ENCODE measurements at regions not wholly inside any gene's neighbourhood (a gene's known extent, or its start where the extent isn't known, plus 50 kb on each side); places are given as distances from the start of the nearest gene placed in this dataset.

- no peak for DNase-seq
These were observed 240.9 kb downstream of the MYCN start for GRCh38 chr2:16181062-16181740.

- no peak for DNase-seq
These were observed 240.3 kb downstream of the MYCN start for GRCh38 chr2:16180631-16181030.

- no peak for DNase-seq
These were observed 239.5 kb downstream of the MYCN start for GRCh38 chr2:16179701-16180416.

- no peak for DNase-seq
These were observed 238.3 kb downstream of the MYCN start for GRCh38 chr2:16178551-16179130.

- DNase-seq: no peak
These were observed 237.4 kb downstream of the MYCN start for GRCh38 chr2:16177671-16178180.

GRCh38 chr2:16176971-16177480, 236.7 kb downstream of the MYCN start:
- DNase-seq: no peak

GRCh38 chr2:16175247-16175825, 235.0 kb downstream of the MYCN start:
- no peak for DNase-seq

GRCh38 chr2:16174693-16175045, 234.3 kb downstream of the MYCN start:
- no peak for DNase-seq

- DNase-seq: no peak
These were observed 233.7 kb downstream of the MYCN start for GRCh38 chr2:16173893-16174692.

- DNase-seq: no peak
These were observed 232.2 kb downstream of the MYCN start for GRCh38 chr2:16172324-16173175.

GRCh38 chr2:16171425-16171920, 231.1 kb downstream of the MYCN start:
- DNase-seq: no peak

GRCh38 chr2:16170675-16171424, 230.5 kb downstream of the MYCN start:
- no peak for DNase-seq

- DNase-seq: no peak
These were observed 229.1 kb downstream of the MYCN start for GRCh38 chr2:16169381-16169960.

GRCh38 chr2:16168506-16169264, 228.3 kb downstream of the MYCN start:
- DNase-seq: no peak

- DNase-seq: no peak
These were observed 227.6 kb downstream of the MYCN start for GRCh38 chr2:16167870-16168426.

GRCh38 chr2:16167451-16167861, 227.1 kb downstream of the MYCN start:
- no peak for DNase-seq

GRCh38 chr2:16166327-16166981, 226.1 kb downstream of the MYCN start:
- no peak for DNase-seq

- no peak for DNase-seq
These were observed 225.4 kb downstream of the MYCN start for GRCh38 chr2:16165518-16166326.

All from CD4-positive, alpha-beta T cell treated with Interferon gamma for 1 hour (primary cell).